H9 (cell line): ENCODE measurements at regions not wholly inside any gene's neighbourhood (a gene's known extent, or its start where the extent isn't known, plus 50 kb on each side); places are given as distances from the start of the nearest gene placed in this dataset.

Experiments
- DNase-seq: peaks from one replicate; pipeline ENCODE4 v3.0.0-alpha.2; 2017
- H2AFZ ChIP-seq: one replicate; pipeline ENCODE4 v1.6.1; 2013; ENCODE audit warnings: mild to moderate bottlenecking, low read length, control low read depth, moderate library complexity
- H2AK5ac ChIP-seq: 2 replicates; pipeline ENCODE4 v1.6.1; 2013; ENCODE audit warnings: low read length, control low read depth, mixed read lengths; ENCODE audit not compliant: insufficient read length
- H2BK120ac ChIP-seq: one replicate; pipeline ENCODE4 v1.6.1; 2013; ENCODE audit warnings: low read depth, mild to moderate bottlenecking, low read length, control low read depth, inconsistent platforms; ENCODE audit not compliant: poor library complexity, severe bottlenecking
- H2BK12ac ChIP-seq: 2 replicates; pipeline ENCODE4 v1.6.1; 2013; ENCODE audit warnings: low read length, control low read depth, mixed read lengths, low read depth; ENCODE audit not compliant: insufficient read length
- H2BK15ac ChIP-seq: 2 replicates; pipeline ENCODE4 v1.6.1; 2013; ENCODE audit warnings: low read depth, low read length, control low read depth
- H2BK20ac ChIP-seq: one replicate; pipeline ENCODE4 v1.6.1; 2013; ENCODE audit warnings: low read depth, mild to moderate bottlenecking, low read length, control low read depth, inconsistent platforms; ENCODE audit not compliant: poor library complexity, severe bottlenecking
- H2BK5ac ChIP-seq: 2 replicates; pipeline ENCODE4 v1.6.1; 2013; ENCODE audit warnings: low read length, control low read depth, mixed read lengths; ENCODE audit not compliant: insufficient read length
- H3K14ac ChIP-seq: 2 replicates; pipeline ENCODE4 v1.6.1; 2013; ENCODE audit warnings: low read length, control low read depth; ENCODE audit not compliant: insufficient read depth
- H3K18ac ChIP-seq: 2 replicates; pipeline ENCODE4 v1.6.1; 2013; ENCODE audit warnings: low read depth, mild to moderate bottlenecking, mixed read lengths, low read length, control low read depth; ENCODE audit not compliant: insufficient read length
- H3K23ac ChIP-seq: 2 replicates; pipeline ENCODE4 v1.6.1; 2013; ENCODE audit warnings: low read length, control low read depth, mixed read lengths, low read depth; ENCODE audit not compliant: insufficient read length
- H3K23me2 ChIP-seq: 2 replicates; pipeline ENCODE4 v1.6.1; 2013; ENCODE audit warnings: low read depth, mild to moderate bottlenecking, mixed read lengths, low read length, control low read depth; ENCODE audit not compliant: insufficient read length, poor library complexity, severe bottlenecking
- H3K27ac ChIP-seq: 2 replicates; pipeline ENCODE4 v1.5.1; 2013; ENCODE audit warnings: low read length, control low read depth, mixed read lengths, low read depth; ENCODE audit not compliant: insufficient read length
- H3K27me3 ChIP-seq: 2 replicates; pipeline ENCODE4 v1.6.1; 2013; ENCODE audit warnings: low read length, control low read depth, inconsistent platforms; ENCODE audit not compliant: insufficient read depth
- H3K4ac ChIP-seq: 2 replicates; pipeline ENCODE4 v1.6.1; 2013; ENCODE audit warnings: low read depth, mild to moderate bottlenecking, control low read depth, inconsistent platforms, low read length, moderate library complexity
- H3K4me1 ChIP-seq: 2 replicates; pipeline ENCODE4 v1.6.1; 2013; ENCODE audit warnings: low read length, control low read depth, inconsistent platforms; ENCODE audit not compliant: insufficient read depth
- H3K4me2 ChIP-seq: 2 replicates; pipeline ENCODE4 v1.6.1; 2013; ENCODE audit warnings: low read length, control low read depth, mixed read lengths; ENCODE audit not compliant: insufficient read length, insufficient read depth
- H3K56ac ChIP-seq: 2 replicates; pipeline ENCODE4 v1.6.1; 2013; ENCODE audit warnings: low read depth, mild to moderate bottlenecking, mixed read lengths, low read length, control low read depth; ENCODE audit not compliant: insufficient read length
- H3K79me1 ChIP-seq: 2 replicates; pipeline ENCODE4 v1.6.1; 2013; ENCODE audit warnings: low read depth, mild to moderate bottlenecking, moderate library complexity, low read length, control low read depth, inconsistent platforms; ENCODE audit not compliant: insufficient read depth, poor library complexity, severe bottlenecking
- H3K79me2 ChIP-seq: 2 replicates; pipeline ENCODE4 v1.6.1; 2013; ENCODE audit warnings: low read length, control low read depth, inconsistent platforms; ENCODE audit not compliant: insufficient read depth
- H3K9ac ChIP-seq: 2 replicates; pipeline ENCODE4 v1.6.1; 2013; ENCODE audit warnings: low read length, control low read depth, mixed read lengths; ENCODE audit not compliant: insufficient read length; ENCODE audit errors: extremely low read depth
- H3K9me3 ChIP-seq: one replicate; pipeline ENCODE4 v1.6.1; 2013; ENCODE audit warnings: low read depth, low read length, inconsistent platforms; ENCODE audit not compliant: control insufficient read depth
- H3T11ph ChIP-seq: one replicate; pipeline ENCODE4 v1.6.1; 2013; ENCODE audit warnings: mild to moderate bottlenecking, low read length, control low read depth, inconsistent platforms
- H4K20me1 ChIP-seq: one replicate; pipeline ENCODE4 v1.6.1; 2013; ENCODE audit not compliant: control insufficient read depth, insufficient read length, insufficient read depth
- H4K5ac ChIP-seq: 2 replicates; pipeline ENCODE4 v1.6.1; 2013; ENCODE audit warnings: low read depth, mild to moderate bottlenecking, mixed read lengths, low read length, control low read depth; ENCODE audit not compliant: insufficient read length
- H4K8ac ChIP-seq: replicated peaks from 2 replicates; pipeline ENCODE4 v1.6.1; 2013; ENCODE audit warnings: low read length, control low read depth, mixed read lengths, low read depth; ENCODE audit not compliant: insufficient read length
- H4K91ac ChIP-seq: 2 replicates; pipeline ENCODE4 v1.6.1; 2013; ENCODE audit warnings: low read depth, mild to moderate bottlenecking, moderate library complexity, mixed read lengths, low read length, control low read depth; ENCODE audit not compliant: insufficient read length
- H3K27ac Mint-ChIP-seq, 3 experiments: 2 replicates in 2 of 3; 3 replicates in 1 of 3; pipeline ENCODE4 v1.8.0; 2020 to 2021; ENCODE audit warnings: mixed read lengths in 3 of 3, mild to moderate bottlenecking in 1 of 3, moderate library complexity in 1 of 3
- H3K27me3 Mint-ChIP-seq: 2 replicates; pipeline ENCODE4 v1.8.0; 2021; ENCODE audit warnings: low read depth, mild to moderate bottlenecking, moderate library complexity, mixed read lengths
- H3K36me3 Mint-ChIP-seq, 3 experiments: 2 replicates in 2 of 3; 3 replicates in 1 of 3; pipeline ENCODE4 v1.8.0; 2020 to 2021; ENCODE audit warnings: low read depth in 3 of 3, mixed read lengths in 3 of 3; ENCODE audit not compliant: insufficient read depth in 1 of 3
- H3K4me1 Mint-ChIP-seq, 2 experiments: 2 replicates each; pipeline ENCODE4 v1.8.0; 2020; ENCODE audit warnings: mixed read lengths in 2 of 2
- H3K4me3 Mint-ChIP-seq, 2 experiments: 2 replicates in 1 of 2; 3 replicates in 1 of 2; pipeline ENCODE4 v1.8.0; 2020 to 2021; ENCODE audit warnings: mild to moderate bottlenecking in 2 of 2, mixed read lengths in 2 of 2, moderate library complexity in 1 of 2
- H3K9me3 Mint-ChIP-seq, 2 experiments: 2 replicates in 1 of 2; 3 replicates in 1 of 2; pipeline ENCODE4 v1.8.0; 2020; ENCODE audit warnings: mild to moderate bottlenecking in 2 of 2, mixed read lengths in 2 of 2, moderate library complexity in 1 of 2
- WGBS: extraction: QIAGEN DNeasy Blood & Tissue Kit; methylation state at CpG from one replicate; pipeline ENCODE4 v1.1.7; 2013; ENCODE audit warnings: missing lambda C conversion rate, low lambda C conversion rate, mixed read lengths; ENCODE audit not compliant: insufficient read length; ENCODE audit errors: extremely low coverage; 5-methylcytosine and 5-hydroxymethylcytosine counted together
- TF ChIP-seq, protein P1 (sequence below): fragments of 200-600 bp; sonication (generic); conservative IDR thresholded peaks from 3 replicates; pipeline ENCODE4 v1.8.0; 2021; ENCODE audit warnings: antibody characterized with exemption, mild to moderate bottlenecking

- H3K4me3 Mint-ChIP-seq, result no peak overlapping the region
- no peak overlapping the region for H2AK5ac ChIP-seq
Measured at GRCh38 chr6:141134723-141135122, 998.0 kb upstream of the GJE1 start.

More at GRCh38 chr6:141134723-141135122, 998.0 kb upstream of the GJE1 start:
- Histone ChIP-seq H2BK120ac (no peak overlapping the region), H3K56ac (no peak overlapping the region), H4K20me1 (no peaks in the 10 kb centered on the region), H3K18ac (no peak overlapping the region), H2BK15ac (no peak overlapping the region), H2BK20ac (no peak overlapping the region), H3K27me3 (no peaks in the 10 kb centered on the region), H4K8ac (no peak overlapping the region), H2AFZ (no peak overlapping the region), H3K4me1 (no peaks in the 10 kb centered on the region), H3K9ac (no peak overlapping the region), H3K9me3 (no peaks in the 10 kb centered on the region), H3K4ac (no peak overlapping the region), H3K79me1 (no peaks in the 10 kb centered on the region), H2BK5ac (no peak overlapping the region), H3T11ph (no peak overlapping the region), H3K27ac (no peak overlapping the region), H2BK12ac (no peak overlapping the region), H3K4me2 (no peak overlapping the region), H3K23ac (no peak overlapping the region), H3K79me2 (no peaks in the 10 kb centered on the region), H4K5ac (no peak overlapping the region), H3K14ac (no peak overlapping the region), H4K91ac (no peak overlapping the region), H3K23me2 (no peaks in the 10 kb centered on the region)
- Mint-ChIP-seq H3K36me3 (no peaks in the 10 kb centered on the region; a peak in 1 of 7 replicates), H3K27me3 (no peaks in the 10 kb centered on the region), H3K9me3 (no peaks in the 10 kb centered on the region), H3K4me1 (no peaks in the 10 kb centered on the region), H3K27ac (no peak overlapping the region)
- TF ChIP-seq, protein P1, sequence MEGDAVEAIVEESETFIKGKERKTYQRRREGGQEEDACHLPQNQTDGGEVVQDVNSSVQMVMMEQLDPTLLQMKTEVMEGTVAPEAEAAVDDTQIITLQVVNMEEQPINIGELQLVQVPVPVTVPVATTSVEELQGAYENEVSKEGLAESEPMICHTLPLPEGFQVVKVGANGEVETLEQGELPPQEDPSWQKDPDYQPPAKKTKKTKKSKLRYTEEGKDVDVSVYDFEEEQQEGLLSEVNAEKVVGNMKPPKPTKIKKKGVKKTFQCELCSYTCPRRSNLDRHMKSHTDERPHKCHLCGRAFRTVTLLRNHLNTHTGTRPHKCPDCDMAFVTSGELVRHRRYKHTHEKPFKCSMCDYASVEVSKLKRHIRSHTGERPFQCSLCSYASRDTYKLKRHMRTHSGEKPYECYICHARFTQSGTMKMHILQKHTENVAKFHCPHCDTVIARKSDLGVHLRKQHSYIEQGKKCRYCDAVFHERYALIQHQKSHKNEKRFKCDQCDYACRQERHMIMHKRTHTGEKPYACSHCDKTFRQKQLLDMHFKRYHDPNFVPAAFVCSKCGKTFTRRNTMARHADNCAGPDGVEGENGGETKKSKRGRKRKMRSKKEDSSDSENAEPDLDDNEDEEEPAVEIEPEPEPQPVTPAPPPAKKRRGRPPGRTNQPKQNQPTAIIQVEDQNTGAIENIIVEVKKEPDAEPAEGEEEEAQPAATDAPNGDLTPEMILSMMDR, result no peak
- no peak for DNase-seq
- WGBS, result no CpG with 5 or more reads among the region's 1 CpG
